ENCODE measurements at regions not wholly inside any gene's neighbourhood (a gene's known extent, or its start where the extent isn't known, plus 50 kb on each side); places are given as distances from the start of the nearest gene placed in this dataset.

DNA sequence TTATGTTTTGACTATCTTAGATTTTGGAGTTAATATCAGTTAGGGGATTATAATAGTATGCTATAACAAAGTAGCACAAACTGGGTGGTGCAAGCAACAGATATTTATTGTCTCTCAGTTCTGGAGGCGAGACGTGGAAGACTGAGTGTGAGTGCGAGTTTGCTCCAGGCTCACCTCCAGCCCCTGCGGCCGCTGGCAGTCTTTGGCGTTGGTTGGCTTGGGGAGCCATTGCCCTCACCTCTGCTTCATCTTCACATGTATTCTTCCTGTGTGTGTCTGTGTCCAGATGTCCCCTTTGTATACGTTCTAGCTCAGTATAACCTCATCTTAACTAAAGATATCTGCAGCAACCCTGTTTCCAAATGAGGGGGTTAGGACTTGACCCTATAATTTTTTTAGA is 343.9 kb upstream of the COBL start:
- TF ChIP-seq, protein P1, sequence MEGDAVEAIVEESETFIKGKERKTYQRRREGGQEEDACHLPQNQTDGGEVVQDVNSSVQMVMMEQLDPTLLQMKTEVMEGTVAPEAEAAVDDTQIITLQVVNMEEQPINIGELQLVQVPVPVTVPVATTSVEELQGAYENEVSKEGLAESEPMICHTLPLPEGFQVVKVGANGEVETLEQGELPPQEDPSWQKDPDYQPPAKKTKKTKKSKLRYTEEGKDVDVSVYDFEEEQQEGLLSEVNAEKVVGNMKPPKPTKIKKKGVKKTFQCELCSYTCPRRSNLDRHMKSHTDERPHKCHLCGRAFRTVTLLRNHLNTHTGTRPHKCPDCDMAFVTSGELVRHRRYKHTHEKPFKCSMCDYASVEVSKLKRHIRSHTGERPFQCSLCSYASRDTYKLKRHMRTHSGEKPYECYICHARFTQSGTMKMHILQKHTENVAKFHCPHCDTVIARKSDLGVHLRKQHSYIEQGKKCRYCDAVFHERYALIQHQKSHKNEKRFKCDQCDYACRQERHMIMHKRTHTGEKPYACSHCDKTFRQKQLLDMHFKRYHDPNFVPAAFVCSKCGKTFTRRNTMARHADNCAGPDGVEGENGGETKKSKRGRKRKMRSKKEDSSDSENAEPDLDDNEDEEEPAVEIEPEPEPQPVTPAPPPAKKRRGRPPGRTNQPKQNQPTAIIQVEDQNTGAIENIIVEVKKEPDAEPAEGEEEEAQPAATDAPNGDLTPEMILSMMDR (IDR thresholded peaks at IDR 0.05; ENCODE audit: low read depth, low read length) = no peak
- no peak overlapping the region for H3K4me3 ChIP-seq (ENCODE audit: low read depth, low read length)

DNA sequence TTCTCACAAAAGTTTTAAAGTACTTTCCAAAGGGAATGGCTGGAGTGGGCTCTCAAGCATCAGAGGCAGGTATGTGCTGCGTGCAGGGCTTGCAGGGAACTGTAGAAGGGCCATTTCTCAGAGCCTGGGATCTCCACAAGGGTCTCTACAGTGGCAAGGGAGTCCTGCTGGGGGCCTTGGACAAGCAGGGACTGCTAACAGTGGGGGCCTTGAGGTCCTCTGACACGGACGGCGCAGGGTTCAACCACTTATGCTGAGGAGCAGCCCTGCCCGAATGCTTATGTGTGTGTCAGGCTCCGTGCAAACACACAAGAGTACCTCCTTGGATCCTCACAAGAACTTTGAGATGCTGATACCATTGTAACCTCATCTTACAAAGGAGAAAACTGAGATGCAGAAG is 342.1 kb upstream of the COBL start:
- TF ChIP-seq, protein P1 (IDR thresholded peaks at IDR 0.05; ENCODE audit: low read depth, low read length) = no peak
- H3K4me3 ChIP-seq (ENCODE audit: low read depth, low read length) = no peak overlapping the region

DNA sequence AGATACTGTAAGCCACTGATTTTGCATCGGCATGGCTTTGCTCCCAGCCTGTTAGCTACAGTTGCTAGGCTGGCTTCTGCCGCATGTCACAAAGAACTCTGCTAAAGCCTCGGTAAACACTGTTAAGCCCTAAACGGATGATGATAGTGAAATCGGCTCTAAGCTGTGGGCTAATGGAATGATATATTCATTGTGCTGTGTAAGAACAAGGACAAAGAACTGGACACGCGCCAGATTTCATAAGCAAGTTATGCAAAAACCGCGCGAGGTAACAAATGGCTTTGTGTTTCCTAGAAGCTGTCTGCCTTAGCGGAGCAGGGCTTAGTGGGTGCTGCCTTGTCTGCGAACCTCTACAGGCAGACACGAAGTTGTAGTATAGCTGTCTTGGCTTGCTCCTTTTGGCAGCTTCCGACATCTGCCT is 331.3 kb upstream of the COBL start:
- TF ChIP-seq, protein P1 (IDR thresholded peaks at IDR 0.05; ENCODE audit: low read depth, low read length) = no peak

DNA sequence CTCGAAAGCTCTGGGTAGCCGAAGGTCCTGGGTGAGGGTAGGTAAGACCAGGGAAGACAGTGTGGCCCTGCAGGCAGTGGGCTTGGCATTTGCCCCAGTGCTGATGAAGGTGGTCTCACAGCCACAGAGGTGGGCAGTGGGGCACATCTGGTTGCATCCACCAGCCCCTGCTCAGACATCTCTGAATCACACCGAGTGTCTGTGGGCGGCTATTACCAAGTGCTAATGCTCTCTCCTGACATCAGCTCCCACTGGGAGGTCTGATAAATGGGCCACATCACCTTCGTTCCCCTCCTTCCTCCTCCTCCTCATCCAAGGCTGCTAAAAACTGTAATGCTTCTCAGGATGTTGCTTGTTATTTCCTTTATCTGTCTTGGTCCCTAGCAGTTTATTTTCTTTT is 330.9 kb upstream of the COBL start:
- no peak overlapping the region for H3K4me3 ChIP-seq (ENCODE audit: low read depth, low read length)
- TF ChIP-seq, protein P1 (IDR thresholded peaks at IDR 0.05; ENCODE audit: low read depth, low read length) = no peak

More for the DNA sequence above, 331.3 kb upstream of the COBL start:
- H3K4me3 ChIP-seq (ENCODE audit: low read depth, low read length) = no peak overlapping the region

DNA sequence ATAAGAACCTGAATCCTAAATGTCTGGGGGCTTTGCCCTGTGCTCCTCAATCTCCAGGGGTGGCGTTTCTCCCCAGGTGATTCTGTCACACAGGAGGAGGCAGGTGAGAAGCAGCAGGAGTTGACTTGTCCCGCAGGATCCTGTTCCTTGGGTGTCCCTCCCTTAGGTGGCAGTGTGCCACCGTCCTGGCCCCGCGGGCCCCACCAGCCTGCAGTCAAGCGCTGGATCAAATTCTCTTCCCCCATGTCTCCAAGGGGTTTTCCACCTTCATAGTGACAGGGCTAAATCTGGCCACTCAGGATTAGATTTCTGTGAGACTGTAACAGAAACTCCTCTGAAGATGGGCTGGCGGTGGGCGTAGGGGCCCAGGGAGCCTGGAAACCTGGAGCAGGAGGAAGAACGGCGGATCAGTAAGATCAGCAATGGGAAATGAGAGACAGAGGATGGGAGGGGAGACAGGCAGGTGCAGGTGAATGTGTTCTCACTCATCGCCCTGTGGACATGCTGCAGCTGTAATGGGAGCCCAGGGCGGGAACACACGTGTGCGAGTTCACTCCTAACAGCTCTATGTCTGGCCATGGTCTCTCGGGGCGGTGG is 329.2 kb upstream of the COBL start:
- no peak overlapping the region for H3K4me3 ChIP-seq (ENCODE audit: low read depth, low read length)
- TF ChIP-seq, protein P1 (IDR thresholded peaks at IDR 0.05; ENCODE audit: low read depth, low read length) = no peak

DNA sequence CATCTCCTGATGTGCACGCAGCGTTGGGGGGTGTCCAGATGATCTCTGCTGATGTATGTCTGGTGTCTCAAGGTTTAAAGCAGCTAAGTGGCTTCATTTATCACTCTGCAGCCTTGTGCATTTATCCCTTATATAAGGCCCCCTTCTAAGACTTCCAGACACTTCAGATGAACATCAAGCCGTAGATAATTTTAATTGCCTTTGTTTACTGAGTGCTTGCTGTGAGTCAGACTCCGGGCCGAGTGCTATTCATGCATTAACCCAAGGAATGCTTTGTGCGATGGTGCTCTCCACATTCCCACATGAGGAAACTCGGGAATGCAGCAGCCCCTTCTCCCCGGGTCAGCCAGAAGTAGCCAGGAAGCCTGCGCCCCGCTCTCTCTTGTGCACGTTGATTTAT is 328.6 kb upstream of the COBL start:
- H3K4me3 ChIP-seq (ENCODE audit: low read depth, low read length) = no peak overlapping the region
- TF ChIP-seq, protein P1 (IDR thresholded peaks at IDR 0.05; ENCODE audit: low read depth, low read length) = no peak

DNA sequence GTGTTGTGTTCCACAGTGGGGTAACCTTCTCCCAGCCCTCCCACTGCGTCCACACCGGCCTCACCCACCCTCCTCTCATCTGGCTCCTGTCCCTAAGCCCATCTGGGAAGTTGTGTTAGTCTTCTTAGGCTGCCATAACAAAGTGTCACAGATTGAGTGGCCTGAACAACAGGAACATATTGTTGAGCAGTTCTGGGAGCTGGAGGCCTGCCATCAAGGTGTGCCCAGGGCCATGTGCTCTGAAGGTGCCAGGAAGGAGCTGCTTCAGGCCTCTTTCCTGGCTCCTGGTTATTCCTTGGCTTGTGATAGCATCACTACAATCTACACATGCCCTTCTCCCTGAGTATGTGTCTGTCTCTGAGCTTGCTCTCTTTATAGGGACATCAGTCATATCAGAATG is 327.6 kb upstream of the COBL start:
- H3K4me3 ChIP-seq (ENCODE audit: low read depth, low read length) = no peak overlapping the region
- TF ChIP-seq, protein P1 (IDR thresholded peaks at IDR 0.05; ENCODE audit: low read depth, low read length) = no peak
